Adrenal gland (tissue), 5 donors: ENCODE measurements at regions not wholly inside any gene's neighbourhood (a gene's known extent, or its start where the extent isn't known, plus 50 kb on each side); places are given as distances from the start of the nearest gene placed in this dataset.

ENCODE experiments used
- POLR2A ChIP-seq, 2 donors: fragments of 450-650 bp; IDR thresholded peaks; one replicate each; pipeline ENCODE4 v1.6.1; 2017; ENCODE audit warnings: antibody characterized with exemption in 2 of 2, mild to moderate bottlenecking in 2 of 2, moderate library complexity in 1 of 2
- TF ChIP-seq, protein P1 (sequence below), 6 experiments: fragments of 450-650 bp in 4 of 6; fragments of 200-600 bp in 2 of 6; sonication (generic) in 1 of 6; IDR thresholded peaks; 1 replicate in 5 of 6; 2 replicates in 1 of 6; pipeline versions ENCODE4 v1.5.1 to v1.8.0; 2016 to 2021; ENCODE audit warnings: antibody characterized with exemption in 6 of 6, mild to moderate bottlenecking in 2 of 6, moderate library complexity in 1 of 6
- donor health status: DM: no; HTN: no; CAD: no.

DNA sequence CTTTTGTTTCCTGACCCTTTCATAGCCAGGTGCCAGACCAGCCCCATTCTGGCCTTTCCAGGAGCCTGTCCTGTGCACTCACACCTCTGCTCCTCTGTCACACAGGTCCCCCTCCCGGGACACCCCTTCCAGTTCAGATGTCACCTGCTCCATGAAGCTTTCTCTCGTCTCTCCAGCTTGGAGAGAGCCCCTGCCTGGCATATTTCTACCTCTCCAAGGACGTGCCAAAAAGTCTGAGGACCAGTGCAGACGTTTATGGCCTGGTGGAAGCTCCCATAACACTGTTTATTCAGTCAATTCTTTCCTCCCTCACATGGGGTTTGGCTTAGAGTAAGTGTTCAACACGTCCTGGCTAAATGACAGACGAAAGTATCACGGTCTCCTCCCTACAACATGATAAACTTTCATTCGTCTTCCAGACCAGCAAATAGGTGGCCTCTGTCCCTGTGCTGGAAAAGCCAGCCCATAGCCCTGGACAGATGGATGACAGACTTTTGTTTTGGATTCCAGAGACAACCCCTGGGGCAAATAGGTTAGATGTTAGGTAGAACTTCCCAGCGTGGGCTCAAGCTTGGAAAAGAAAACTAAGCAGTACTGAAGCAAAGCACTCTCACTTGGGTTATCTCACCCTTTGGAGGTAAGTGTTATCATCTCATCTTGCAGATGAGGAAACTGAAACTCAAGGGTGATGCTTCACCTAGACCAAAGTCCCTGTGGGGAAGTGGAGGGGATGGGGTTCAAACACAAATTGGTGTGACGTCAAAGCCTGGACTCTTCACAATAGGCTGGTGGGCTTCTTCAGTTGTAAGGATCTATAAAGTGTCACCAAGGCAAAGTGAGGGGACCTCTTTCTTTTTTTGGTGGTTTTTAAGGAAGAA, 52.9 kb upstream of the ECE1 start:
- TF ChIP-seq, protein P1, sequence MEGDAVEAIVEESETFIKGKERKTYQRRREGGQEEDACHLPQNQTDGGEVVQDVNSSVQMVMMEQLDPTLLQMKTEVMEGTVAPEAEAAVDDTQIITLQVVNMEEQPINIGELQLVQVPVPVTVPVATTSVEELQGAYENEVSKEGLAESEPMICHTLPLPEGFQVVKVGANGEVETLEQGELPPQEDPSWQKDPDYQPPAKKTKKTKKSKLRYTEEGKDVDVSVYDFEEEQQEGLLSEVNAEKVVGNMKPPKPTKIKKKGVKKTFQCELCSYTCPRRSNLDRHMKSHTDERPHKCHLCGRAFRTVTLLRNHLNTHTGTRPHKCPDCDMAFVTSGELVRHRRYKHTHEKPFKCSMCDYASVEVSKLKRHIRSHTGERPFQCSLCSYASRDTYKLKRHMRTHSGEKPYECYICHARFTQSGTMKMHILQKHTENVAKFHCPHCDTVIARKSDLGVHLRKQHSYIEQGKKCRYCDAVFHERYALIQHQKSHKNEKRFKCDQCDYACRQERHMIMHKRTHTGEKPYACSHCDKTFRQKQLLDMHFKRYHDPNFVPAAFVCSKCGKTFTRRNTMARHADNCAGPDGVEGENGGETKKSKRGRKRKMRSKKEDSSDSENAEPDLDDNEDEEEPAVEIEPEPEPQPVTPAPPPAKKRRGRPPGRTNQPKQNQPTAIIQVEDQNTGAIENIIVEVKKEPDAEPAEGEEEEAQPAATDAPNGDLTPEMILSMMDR (IDR thresholded peaks at IDR 0.05), result no peak
- TF ChIP-seq POLR2A (IDR thresholded peaks at IDR 0.05), result no peak
